ENCODE measurements at regions not wholly inside any gene's neighbourhood (a gene's known extent, or its start where the extent isn't known, plus 50 kb on each side); places are given as distances from the start of the nearest gene placed in this dataset.

DNA sequence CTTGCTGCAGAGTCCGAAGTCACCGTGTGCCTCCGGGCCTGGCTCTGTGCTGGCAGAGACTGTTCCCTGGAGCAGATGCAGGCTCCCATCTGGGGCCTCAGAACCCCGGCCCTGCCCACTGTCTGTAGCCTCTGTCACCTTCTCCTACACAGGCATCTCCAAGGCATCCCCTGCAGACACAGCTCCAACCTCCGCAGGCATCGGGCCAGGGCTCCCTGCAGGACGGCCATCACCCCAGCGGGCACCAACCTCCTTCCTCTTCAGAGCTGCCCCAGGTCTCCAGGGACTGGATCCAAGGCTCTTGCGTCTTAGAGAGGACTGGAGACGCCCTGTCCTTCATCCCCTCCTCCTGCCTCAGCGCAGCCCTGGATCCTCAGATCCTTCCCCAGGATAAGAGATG lies 69.9 kb upstream of the MYL10 start:
- TF ChIP-seq EZH2phosphoT487 (IDR thresholded peaks at IDR 0.05; ENCODE audit: insufficient read depth, low read depth) (no peak), EZH2 (IDR thresholded peaks at IDR 0.05; ENCODE audit: insufficient read depth, poor library complexity, severe bottlenecking) (no peak)
